GM21529 (cell line): ENCODE measurements at regions not wholly inside any gene's neighbourhood (a gene's known extent, or its start where the extent isn't known, plus 50 kb on each side); places are given as distances from the start of the nearest gene placed in this dataset.

ENCODE experiments used
- ATAC-seq: cut with Tn5 transposase; IDR thresholded peaks from one replicate; pipeline ENCODE4 v1.9.1; 2021; ENCODE audit not compliant: unreplicated experiment

GRCh38 chr2:149679286-149679685 lies 91.7 kb upstream of the MMADHC start:
- no peak for ATAC-seq

DNA sequence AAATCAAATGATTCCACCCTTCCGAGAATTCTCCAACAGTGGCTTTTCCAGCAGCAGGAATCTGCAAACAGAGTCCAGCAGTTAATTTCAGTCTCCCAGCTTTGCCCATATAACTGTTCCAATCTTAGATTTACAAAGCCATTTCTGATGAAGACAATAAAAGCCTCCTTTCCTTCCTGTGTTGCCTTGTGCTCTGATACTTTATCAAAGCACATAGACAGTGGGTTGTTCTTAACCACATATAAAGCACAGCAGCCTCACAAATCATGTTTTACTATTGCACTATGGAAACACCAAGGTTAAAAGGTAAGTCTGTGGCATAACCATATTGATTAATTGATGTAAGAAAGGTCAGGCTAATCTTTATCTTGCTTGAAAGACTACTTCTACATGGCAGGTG lies 89.8 kb upstream of the MMADHC start:
- no peak for ATAC-seq

DNA sequence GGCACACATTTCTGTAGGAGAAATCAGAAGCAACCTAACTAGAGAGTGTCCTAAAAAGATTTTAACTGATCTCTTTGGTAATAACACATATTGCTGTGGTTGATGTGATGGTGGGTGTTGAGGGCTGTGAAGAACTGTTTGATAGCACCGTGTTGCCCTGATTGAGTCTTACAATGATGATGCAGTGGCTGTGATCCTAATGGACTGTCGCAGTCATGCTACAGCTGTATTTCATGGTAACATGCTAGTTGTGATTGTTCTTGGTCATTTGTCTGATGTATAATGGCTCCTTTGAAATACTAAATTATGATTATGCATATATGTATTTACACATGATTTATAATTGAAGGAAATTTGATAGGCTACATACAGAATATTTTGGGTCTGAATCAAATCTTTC lies 82.5 kb upstream of the MMADHC start:
- no peak for ATAC-seq

DNA sequence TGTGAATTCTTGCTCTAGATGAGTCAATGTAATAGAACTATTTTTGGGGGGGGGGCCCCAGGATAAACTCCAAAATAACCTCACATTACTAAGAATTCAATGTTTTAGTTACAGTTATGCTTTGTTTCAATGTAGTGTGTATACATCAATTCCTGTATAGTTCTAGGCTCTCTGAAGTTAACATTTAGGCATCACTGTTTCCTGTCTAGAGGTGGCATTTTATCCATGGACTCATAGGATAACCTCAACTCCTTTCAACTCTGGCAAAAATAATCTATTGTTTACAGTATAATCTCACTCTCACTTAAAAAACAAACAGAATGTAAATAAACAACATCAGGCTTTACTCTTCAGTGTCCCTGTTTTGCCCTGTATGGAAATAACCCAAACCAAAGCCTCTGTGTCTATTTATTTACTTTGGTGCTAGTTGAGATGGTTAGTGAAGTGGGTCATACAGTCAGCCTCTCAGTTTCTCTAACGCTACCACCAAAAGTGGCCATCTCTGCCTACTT lies 79.3 kb upstream of the MMADHC start:
- no peak for ATAC-seq

DNA sequence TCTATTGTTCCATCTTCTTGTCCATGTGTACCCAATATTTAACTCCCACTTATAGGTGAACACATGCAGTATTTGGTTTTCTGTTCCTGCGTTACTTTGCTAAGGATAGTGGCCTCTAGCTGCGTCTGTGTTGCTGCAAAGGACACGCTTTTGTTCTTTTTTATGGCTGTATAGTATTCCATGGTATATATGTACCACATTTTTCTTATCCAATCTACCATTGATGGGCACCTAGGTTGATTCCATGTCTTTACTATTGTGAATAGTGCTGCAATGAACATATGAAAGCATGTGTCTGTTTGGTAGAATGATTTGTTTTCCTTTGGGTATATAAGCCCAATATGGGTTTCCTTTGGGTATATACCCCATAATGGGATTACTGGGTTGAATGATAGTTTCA lies 77.3 kb upstream of the MMADHC start:
- ATAC-seq: no peak

GRCh38 chr2:149662556-149662955 lies 75.0 kb upstream of the MMADHC start:
- no peak for ATAC-seq

- ATAC-seq: no peak
These were observed 74.3 kb upstream of the MMADHC start for GRCh38 chr2:149661844-149662243.

- no peak for ATAC-seq
These were observed 71.0 kb upstream of the MMADHC start for GRCh38 chr2:149658553-149658952.

DNA sequence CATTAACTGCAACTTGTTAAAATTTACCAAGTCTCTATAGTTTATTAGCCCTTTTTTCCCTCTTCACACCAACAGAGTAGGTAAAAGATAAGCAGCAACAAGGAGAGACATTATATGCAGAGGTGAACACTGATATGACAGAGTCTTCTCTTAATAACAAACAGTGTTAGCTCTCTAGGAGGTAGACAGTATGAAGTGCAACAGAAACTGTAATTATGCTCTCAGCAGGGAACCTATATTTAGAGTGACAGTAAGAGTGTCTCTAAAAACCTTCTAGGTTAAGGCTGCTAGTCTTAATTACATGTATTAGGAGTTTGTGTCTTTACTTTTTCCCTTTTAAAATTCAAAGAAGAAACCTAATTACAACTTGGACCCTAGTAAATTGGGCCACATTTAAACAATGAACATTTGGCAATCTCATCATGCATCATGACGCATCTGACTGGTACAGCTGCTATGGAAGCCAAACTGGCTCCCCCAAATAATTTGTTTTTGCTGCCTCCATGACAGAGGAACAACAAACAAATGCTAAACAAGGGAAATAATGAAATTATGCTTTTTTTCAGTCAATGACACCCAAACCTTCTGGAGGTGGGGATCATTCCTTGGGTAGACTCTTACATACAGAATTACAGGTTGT lies 69.9 kb upstream of the MMADHC start:
- ATAC-seq: no peak

- ATAC-seq: no peak
These were observed 69.4 kb upstream of the MMADHC start for GRCh38 chr2:149656996-149657395.

GRCh38 chr2:149653831-149654445 lies 66.4 kb upstream of the MMADHC start:
- ATAC-seq: no peak

DNA sequence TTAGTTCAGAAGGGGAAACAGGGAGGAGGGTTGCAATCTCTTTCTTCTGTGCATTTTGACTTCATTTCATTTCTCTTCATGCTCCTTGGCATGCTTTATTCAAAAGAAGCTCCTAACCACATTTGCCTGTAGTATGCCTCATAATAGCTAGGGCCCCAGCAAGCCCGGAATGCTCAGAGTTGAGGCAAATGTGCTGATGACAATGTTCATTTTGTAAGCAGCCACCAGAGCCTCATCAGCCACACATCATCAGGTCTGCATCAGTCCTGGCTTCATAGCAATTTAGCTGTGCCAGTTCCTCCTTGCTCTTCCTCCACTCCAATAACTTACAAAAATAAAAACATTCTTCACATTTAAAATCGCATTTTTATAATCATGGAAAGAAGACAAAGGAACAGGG lies 65.4 kb upstream of the MMADHC start:
- no peak for ATAC-seq

DNA sequence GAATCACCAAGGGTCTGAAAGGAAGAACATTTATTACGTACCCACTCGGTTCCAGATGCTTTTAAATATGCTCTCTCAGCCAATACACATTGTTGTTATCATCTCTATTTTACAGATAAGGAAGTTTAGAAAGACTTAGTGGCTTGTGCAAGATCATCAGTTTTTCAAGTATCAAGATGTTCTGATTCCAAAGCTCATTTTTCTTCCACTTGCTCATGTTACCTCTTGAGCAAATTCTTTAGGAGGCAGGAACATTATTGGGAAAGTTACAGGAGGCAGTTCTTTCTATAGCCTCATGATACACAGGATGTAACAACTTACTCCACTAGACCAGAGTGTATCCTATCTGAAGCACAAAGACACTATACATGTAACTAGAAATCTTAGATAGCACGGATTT lies 65.0 kb upstream of the MMADHC start:
- ATAC-seq: no peak

- no peak for ATAC-seq
These were observed 63.7 kb upstream of the MMADHC start for GRCh38 chr2:149651229-149651628.

- ATAC-seq: no peak
These were observed 62.4 kb upstream of the MMADHC start for GRCh38 chr2:149650006-149650405.

DNA sequence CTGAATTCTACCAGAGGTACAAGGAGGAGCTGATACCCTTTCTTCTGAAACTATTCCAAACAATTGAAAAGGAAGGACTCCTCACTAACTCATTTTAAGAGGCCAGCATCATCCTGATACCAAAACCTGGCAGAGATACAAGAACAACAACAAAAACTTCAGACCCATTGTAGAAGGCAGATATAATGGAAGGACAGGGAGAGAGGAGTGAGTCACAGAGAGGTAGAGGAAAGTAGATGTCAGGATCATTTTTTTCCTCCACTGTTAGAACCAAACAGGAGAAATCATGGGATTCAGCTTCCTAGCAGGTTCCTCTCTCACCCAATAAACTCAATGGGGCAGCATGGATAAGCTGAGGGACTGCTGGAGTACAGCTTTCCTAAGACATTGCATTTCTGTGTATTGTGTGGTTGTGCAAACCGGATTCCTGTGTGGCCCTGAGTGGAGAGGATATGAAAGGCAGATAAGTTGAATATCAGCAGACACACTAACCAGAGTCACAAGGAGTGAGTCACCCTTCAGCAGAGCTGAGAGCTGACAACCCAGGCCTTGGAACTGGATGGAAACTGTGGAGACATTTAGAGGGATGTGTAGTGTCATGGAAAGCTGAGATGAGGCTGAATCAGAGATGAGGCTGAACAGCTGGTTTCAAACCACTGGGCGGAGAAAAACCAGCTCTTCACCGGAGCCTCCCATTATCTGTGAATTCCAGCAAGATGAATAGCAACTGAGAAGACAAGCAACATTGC lies 60.9 kb upstream of the MMADHC start:
- no peak for ATAC-seq

DNA sequence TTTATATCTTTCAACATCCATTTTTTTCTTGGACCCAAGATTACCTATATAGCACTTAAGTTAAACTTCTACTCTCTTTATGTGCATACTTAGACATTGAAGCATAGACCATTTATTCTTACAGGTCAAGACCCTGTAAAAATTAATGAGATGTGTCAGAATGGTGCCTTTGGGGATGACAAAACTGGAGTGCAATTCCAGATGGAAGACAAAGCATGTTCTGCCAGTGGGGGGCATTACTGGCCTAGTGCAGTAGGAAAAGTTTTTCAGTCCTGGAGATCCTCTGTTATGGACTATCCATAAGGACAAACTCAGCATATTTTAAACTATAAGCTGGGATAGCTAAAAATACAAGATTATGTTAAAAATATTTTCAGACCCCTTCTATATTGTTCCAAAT lies 57.8 kb upstream of the MMADHC start:
- ATAC-seq: no peak
